Gastrocnemius medialis (tissue), 4 donors: ENCODE measurements at regions not wholly inside any gene's neighbourhood (a gene's known extent, or its start where the extent isn't known, plus 50 kb on each side); places are given as distances from the start of the nearest gene placed in this dataset.
"Not testable (repeated sequence)": the region's sequence is repeated elsewhere in the genome, so short reads cannot be mapped to it uniquely, and the experiment has no call there.

Experiments
- POLR2A ChIP-seq, 2 donors: fragments of 450-650 bp; IDR thresholded peaks; one replicate each; pipeline ENCODE4 v1.6.1; 2017; ENCODE audit warnings: antibody characterized with exemption in 2 of 2, mild to moderate bottlenecking in 2 of 2, moderate library complexity in 2 of 2
- TF ChIP-seq, protein P1 (sequence below), 5 experiments: fragments of 450-650 bp in 3 of 5; fragments of 200-600 bp in 2 of 5; sonication (generic) in 2 of 5; IDR thresholded peaks in 4 of 5; conservative IDR thresholded peaks in 1 of 5; 1 replicate in 4 of 5; 2 replicates in 1 of 5; pipeline ENCODE4 v1.5.1; 2016 to 2019; ENCODE audit warnings: antibody characterized with exemption in 5 of 5, mild to moderate bottlenecking in 3 of 5, moderate library complexity in 3 of 5

DNA sequence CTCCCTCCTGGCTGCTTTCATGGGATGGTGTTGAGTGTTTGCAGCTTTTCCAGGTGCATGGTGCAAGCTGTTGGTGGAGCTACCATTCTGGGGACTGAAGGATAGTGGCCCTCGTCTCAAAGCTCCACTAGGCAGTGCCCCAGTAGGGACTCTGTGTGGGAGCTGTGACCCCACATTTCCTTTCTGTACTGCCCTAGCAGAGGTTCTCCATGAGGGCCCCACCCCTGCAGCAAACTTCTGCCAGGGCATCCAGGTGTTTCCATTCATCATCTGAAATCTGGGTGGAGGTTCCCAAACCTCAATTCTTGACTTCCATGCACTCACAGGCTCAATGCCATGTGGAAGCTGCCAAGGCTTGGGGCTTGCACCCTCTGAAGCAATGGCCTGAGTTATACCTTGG, 72.7 kb upstream of the S1PR3 start:
- TF ChIP-seq POLR2A (IDR thresholded peaks at IDR 0.05), result not testable (repeated sequence)
- TF ChIP-seq, protein P1, sequence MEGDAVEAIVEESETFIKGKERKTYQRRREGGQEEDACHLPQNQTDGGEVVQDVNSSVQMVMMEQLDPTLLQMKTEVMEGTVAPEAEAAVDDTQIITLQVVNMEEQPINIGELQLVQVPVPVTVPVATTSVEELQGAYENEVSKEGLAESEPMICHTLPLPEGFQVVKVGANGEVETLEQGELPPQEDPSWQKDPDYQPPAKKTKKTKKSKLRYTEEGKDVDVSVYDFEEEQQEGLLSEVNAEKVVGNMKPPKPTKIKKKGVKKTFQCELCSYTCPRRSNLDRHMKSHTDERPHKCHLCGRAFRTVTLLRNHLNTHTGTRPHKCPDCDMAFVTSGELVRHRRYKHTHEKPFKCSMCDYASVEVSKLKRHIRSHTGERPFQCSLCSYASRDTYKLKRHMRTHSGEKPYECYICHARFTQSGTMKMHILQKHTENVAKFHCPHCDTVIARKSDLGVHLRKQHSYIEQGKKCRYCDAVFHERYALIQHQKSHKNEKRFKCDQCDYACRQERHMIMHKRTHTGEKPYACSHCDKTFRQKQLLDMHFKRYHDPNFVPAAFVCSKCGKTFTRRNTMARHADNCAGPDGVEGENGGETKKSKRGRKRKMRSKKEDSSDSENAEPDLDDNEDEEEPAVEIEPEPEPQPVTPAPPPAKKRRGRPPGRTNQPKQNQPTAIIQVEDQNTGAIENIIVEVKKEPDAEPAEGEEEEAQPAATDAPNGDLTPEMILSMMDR (IDR thresholded peaks at IDR 0.05 in 4 of 5, conservative IDR thresholded peaks at IDR 0.05 in 1 of 5), result not testable (repeated sequence)
